LoVo (cell line): ENCODE measurements at regions not wholly inside any gene's neighbourhood (a gene's known extent, or its start where the extent isn't known, plus 50 kb on each side); places are given as distances from the start of the nearest gene placed in this dataset.

Experiments used
- DNase-seq: peaks from one replicate; pipeline ENCODE4 v3.0.0-alpha.2; 2016; ENCODE audit warnings: low spot score

DNA sequence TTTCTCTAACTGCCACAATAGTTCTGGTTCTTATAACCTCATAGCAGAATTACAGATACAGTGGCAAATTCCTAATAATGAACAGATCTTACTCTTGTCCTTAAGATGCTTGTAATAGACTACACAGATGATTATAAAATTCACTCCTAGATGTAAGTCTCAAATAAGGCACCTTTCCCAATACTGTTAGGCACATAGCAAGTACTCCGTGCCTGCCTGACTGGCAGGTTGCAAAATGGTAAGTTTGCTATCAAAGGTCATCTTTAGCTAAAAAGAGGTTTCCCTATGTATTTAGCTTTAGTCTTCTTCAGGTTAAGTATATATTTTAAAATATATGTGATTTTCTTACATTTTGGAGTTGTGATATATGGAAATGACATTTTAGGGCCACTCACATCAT is 50.4 kb upstream of the FHIP2A start:
- DNase-seq, result no peak

DNA sequence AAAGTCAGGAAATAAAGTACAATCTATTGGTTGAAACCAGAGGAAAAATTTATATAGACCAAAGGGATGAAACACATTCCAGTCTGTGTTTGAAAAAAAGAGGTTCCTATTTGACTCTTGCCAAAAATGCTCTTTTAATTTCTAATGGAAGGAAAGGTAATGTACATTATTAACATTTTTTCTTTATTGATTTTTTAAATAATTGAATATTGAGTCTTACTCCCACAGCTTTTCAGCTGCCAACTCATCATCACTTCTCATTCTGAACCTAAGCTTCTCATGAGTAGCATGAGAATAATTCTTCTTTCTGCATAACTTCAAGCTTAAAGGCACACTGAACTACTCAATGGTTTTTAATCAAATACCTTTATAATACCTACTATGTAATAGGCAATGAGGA is 49.8 kb upstream of the FHIP2A start:
- DNase-seq, result no peak
